Lung (tissue), 11 donors: ENCODE measurements at regions not wholly inside any gene's neighbourhood (a gene's known extent, or its start where the extent isn't known, plus 50 kb on each side); places are given as distances from the start of the nearest gene placed in this dataset.

Source experiments
- ATAC-seq: fragments of 200-7000 bp; cut with Tn5 transposase; one replicate; pipeline ENCODE4 v1.9.1; 2020; ENCODE audit warnings: moderate number of reproducible peaks; ENCODE audit not compliant: insufficient read depth, low FRiP score
- DNase-seq, 3 donors: peaks; one replicate each; pipeline ENCODE4 v3.0.0-alpha.2; 2013 to 2017
- H3K27ac ChIP-seq, 2 donors: one replicate each; pipeline ENCODE4 v1.5.1; 2013; ENCODE audit warnings: mild to moderate bottlenecking in 2 of 2, moderate library complexity in 2 of 2, control low read depth in 1 of 2, inconsistent platforms in 1 of 2, low read depth in 1 of 2, low read length in 1 of 2
- H3K27me3 ChIP-seq, 3 donors: one replicate each; pipeline ENCODE4 v1.5.1; 2013; ENCODE audit warnings: low read length in 2 of 3; ENCODE audit not compliant: control insufficient read depth in 3 of 3, insufficient read depth in 3 of 3
- H3K36me3 ChIP-seq, 4 donors: one replicate each; pipeline ENCODE4 v1.5.1; 2013; ENCODE audit warnings: low read length in 4 of 4, mild to moderate bottlenecking in 1 of 4, moderate library complexity in 1 of 4; ENCODE audit not compliant: control insufficient read depth in 4 of 4, insufficient read depth in 4 of 4
- H3K4me1 ChIP-seq, 5 donors: one replicate each; pipeline ENCODE4 v1.5.1; 2013; ENCODE audit warnings: low read length in 5 of 5, mild to moderate bottlenecking in 2 of 5, moderate library complexity in 1 of 5; ENCODE audit not compliant: control insufficient read depth in 5 of 5, insufficient read depth in 5 of 5
- H3K4me3 ChIP-seq: one replicate; pipeline ENCODE4 v1.5.1; 2013; ENCODE audit warnings: mild to moderate bottlenecking, control low read depth, moderate library complexity
- H3K9ac ChIP-seq, 2 donors: one replicate each; pipeline ENCODE4 v1.5.1; 2013; ENCODE audit warnings: low read length in 2 of 2, control low read depth in 1 of 2; ENCODE audit not compliant: insufficient read depth in 1 of 2
- H3K9me3 ChIP-seq, 4 donors: one replicate each; pipeline ENCODE4 v1.5.1; 2013; ENCODE audit warnings: low read length in 3 of 4, mild to moderate bottlenecking in 1 of 4, moderate library complexity in 1 of 4; ENCODE audit not compliant: control insufficient read depth in 4 of 4, insufficient read depth in 3 of 4
- CTCF ChIP-seq: IDR thresholded peaks from 2 replicates; pipeline ENCODE4 v1.5.1; 2012; ENCODE audit warnings: mild to moderate bottlenecking; ENCODE audit errors: control extremely low read depth, extremely low read depth
- WGBS, 2 donors: extraction: QIAGEN DNeasy Blood & Tissue Kit; methylation state at CpG; one replicate each; pipeline ENCODE4 v1.1.7; 2013; 5-methylcytosine and 5-hydroxymethylcytosine counted together
- donor health status: control.
- donor health status: control.
- donor health status: Bipolar disorder and iron deficiency.
- donor health status: healthy.
- donor health status: DM: yes; HTN: yes; CAD: no.

- 91 to 94% methylated on average over 16 of the region's 16 CpGs for WGBS, 2 donors
- Histone ChIP-seq H3K27me3 (no peaks in the 10 kb centered on the region), H3K9ac (no peak overlapping the region), H3K4me3 (no peak overlapping the region), H3K4me1 (peaks cover 0 to 9% (median 2%) of the 10 kb centered on the region in 5 donors), H3K9me3 (no peaks in the 10 kb centered on the region), H3K27ac (no peak overlapping the region), H3K36me3 (peaks cover 0 to 2% (median 0%) of the 10 kb centered on the region in 4 donors)
- ATAC-seq (no peak), DNase-seq (peak in 1 of 3 donors; percentile 10)
- TF ChIP-seq CTCF, result no peak
Observed at GRCh38 chr2:128389388-128390086, 70.9 kb upstream of the HS6ST1 start.

DNA sequence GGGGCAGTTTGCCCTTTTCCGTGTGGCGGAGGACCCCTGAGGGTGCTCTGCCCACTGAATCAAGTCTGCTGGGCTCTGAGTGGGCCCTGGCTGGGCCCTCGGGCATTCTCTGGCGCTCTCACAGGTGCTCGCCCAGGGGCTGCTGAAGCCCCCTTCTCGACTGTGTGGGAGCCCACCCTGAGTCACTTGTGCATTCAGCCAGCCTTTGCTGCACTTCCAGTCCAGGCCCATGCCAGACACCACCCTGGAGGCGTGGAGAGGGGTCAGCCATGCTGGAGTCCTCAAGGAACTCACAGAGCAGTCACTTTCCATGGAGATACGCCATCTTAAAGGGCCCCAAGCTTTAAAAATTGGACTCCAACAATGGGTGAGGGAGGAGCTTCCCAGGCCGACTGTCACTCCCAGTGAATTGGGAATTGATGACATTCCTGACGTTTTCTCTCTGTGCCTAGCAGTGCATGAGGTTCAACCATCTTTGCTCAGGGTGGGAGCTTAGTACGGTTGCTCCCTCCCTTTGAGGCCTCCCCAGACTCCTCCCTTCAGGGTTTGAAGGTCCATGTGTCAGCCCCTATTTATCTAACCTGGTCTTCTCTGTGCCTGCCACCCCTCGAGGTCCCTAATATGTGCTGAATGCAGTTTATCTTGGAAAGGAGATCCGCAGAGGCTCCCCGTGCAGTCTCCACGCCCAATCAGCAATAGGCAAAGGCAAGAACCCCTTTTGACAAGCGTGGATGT, 71.8 kb upstream of the HS6ST1 start:
- no peaks in the 10 kb centered on the region for H3K27me3 ChIP-seq
- no peak overlapping the region for H3K4me3 ChIP-seq
- H3K4me1 ChIP-seq, result peaks cover 0 to 9% (median 0%) of the 10 kb centered on the region in 5 donors
- ATAC-seq (no peak), DNase-seq (no peak)
- no peak for TF ChIP-seq CTCF
- H3K27ac ChIP-seq, result no peak overlapping the region
- no peak overlapping the region for H3K9ac ChIP-seq
- H3K9me3 ChIP-seq, result no peaks in the 10 kb centered on the region
- peaks cover 0 to 2% (median 0%) of the 10 kb centered on the region in 4 donors for H3K36me3 ChIP-seq
- 88 to 94% methylated on average over 16 of the region's 16 CpGs for WGBS, 2 donors

GRCh38 chr2:128390991-128391630, 72.4 kb upstream of the HS6ST1 start:
- no peak overlapping the region for H3K4me3 ChIP-seq
- H3K9me3 ChIP-seq, result no peaks in the 10 kb centered on the region
- TF ChIP-seq CTCF, result no peak
- no peak for DNase-seq
- peaks cover 0 to 2% (median 0%) of the 10 kb centered on the region in 4 donors for H3K36me3 ChIP-seq
- WGBS, 2 donors, result 93 to 94% methylated on average over 15 of the region's 15 CpGs
- no peaks in the 10 kb centered on the region for H3K27me3 ChIP-seq
- no peak overlapping the region for H3K9ac ChIP-seq
- H3K4me1 ChIP-seq, result peaks cover 0 to 9% (median 0%) of the 10 kb centered on the region in 5 donors
- ATAC-seq, result no peak
- H3K27ac ChIP-seq, result no peak overlapping the region
